Choroid plexus epithelial cell (primary cell): ENCODE measurements at regions not wholly inside any gene's neighbourhood (a gene's known extent, or its start where the extent isn't known, plus 50 kb on each side); places are given as distances from the start of the nearest gene placed in this dataset.

ENCODE experiments used
- DNase-seq: peaks from one replicate; pipeline ENCODE4 v3.0.0-alpha.2; 2010; ENCODE audit warnings: low read depth
- H3K4me3 ChIP-seq: 2 replicates; pipeline ENCODE4 v1.5.1; 2011; ENCODE audit warnings: low read depth, mild to moderate bottlenecking, control low read depth, low read length, moderate library complexity
- TF ChIP-seq, protein P1 (sequence below): conservative IDR thresholded peaks from 2 replicates; pipeline ENCODE4 v1.5.1; 2011; ENCODE audit warnings: low read depth, mild to moderate bottlenecking, control low read depth, inconsistent platforms, low read length, moderate library complexity

DNA sequence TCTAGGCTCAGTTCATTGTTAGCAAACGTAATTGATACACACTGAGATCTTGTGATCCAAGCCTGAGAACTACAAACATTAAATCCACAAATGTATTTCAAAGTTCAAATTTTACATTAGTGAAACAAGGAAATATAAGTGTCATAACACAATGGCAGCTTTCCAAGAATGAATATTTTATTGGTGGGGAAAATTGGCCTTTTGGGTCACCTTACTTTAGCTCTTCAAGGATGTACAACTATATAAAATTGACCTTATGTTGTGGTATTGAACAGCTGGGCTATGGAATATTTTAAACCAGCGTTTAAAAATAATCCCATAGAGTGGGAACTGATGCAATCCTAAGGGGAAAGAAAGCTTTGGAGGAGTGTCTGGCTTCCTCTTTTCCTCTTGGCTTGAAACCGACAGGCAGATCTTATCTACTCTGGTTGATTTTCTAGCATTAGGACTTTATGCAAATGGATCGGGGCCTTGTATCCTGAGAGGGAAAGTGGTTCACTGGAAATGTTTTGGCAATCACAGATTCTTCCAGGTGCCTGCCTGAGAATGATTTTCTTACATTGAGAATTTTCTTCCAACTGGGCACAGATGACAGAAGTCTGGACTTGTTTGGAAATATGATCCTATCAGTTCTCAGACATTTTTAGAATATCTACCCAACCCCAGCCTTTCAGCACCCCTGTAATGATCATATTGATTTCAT, 184.8 kb upstream of the ECI2 start:
- TF ChIP-seq, protein P1, sequence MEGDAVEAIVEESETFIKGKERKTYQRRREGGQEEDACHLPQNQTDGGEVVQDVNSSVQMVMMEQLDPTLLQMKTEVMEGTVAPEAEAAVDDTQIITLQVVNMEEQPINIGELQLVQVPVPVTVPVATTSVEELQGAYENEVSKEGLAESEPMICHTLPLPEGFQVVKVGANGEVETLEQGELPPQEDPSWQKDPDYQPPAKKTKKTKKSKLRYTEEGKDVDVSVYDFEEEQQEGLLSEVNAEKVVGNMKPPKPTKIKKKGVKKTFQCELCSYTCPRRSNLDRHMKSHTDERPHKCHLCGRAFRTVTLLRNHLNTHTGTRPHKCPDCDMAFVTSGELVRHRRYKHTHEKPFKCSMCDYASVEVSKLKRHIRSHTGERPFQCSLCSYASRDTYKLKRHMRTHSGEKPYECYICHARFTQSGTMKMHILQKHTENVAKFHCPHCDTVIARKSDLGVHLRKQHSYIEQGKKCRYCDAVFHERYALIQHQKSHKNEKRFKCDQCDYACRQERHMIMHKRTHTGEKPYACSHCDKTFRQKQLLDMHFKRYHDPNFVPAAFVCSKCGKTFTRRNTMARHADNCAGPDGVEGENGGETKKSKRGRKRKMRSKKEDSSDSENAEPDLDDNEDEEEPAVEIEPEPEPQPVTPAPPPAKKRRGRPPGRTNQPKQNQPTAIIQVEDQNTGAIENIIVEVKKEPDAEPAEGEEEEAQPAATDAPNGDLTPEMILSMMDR = no peak
- no peak overlapping the region for H3K4me3 ChIP-seq
- DNase-seq = peak; percentile 64

DNA sequence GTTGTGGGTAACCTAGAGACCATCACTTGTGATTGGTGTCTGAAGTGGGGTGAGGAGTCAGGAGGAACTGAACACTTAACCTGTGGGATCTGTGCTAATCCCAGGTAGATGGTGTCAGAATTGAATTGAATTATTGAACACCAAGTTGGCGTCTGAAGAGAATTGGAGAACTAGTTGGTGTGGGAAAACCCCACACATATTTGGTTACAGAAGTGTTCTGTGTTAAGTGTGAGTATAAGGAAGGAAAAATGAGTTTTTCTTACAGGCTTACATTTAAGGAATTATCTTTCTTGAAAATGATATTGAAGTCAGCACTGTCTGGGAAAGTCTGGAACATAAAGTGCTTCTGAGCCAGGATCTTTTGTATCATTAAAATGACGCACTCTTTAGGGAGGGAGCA, 182.9 kb upstream of the ECI2 start:
- DNase-seq = no peak
- TF ChIP-seq, protein P1 = no peak
- no peak overlapping the region for H3K4me3 ChIP-seq

DNA sequence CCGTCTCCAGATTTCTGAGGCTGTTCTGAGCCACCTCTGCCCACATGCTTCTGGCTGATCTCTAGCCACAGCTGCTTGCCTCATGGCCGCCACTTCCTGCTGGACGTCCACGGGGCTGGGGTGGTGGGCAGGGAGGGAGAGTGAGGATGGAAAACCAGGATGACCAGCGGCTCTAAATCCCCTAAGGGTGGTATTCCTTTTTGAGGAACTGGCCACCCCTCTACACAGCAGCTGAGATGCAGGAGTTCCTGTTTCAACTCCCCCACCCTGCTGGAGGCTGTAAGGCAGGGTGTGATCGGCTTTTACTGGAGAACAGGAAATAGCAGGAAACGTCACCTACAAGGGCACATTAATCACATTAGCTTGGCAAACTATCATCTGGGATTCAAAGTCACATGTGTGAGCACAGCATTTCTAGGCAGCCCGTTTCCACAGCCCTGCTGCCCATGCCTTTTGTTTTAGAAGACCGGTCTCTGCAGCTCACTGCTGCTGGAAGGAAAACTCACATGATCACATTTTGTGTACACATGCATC, 181.6 kb upstream of the ECI2 start:
- peak; percentile 65 for DNase-seq
- TF ChIP-seq, protein P1 = no peak
- H3K4me3 ChIP-seq = no peak overlapping the region

DNA sequence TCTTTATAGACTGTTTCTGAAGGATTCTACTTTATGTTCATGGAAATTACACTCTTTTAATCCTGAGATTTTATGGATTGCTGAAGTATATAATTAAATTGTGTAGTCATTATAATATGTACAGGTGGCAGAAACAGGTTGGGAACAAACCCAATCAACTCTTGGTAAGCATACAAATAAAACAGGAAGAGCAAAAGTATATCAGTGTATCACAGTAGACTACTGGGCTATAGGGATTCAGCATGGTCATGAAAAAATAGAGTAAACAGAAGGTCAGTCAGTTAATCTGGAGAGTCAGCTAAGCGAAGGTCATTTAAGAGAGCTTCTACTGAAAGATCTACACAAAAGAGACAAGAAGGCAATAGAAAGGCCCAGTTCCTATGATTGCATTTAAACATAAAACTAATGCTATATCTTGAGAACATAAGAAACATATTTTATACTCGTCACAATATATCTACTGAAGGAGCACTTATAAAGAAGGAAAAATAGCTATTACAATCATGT, 178.9 kb upstream of the ECI2 start:
- TF ChIP-seq, protein P1 = no peak
- DNase-seq = no peak
- no peak overlapping the region for H3K4me3 ChIP-seq

DNA sequence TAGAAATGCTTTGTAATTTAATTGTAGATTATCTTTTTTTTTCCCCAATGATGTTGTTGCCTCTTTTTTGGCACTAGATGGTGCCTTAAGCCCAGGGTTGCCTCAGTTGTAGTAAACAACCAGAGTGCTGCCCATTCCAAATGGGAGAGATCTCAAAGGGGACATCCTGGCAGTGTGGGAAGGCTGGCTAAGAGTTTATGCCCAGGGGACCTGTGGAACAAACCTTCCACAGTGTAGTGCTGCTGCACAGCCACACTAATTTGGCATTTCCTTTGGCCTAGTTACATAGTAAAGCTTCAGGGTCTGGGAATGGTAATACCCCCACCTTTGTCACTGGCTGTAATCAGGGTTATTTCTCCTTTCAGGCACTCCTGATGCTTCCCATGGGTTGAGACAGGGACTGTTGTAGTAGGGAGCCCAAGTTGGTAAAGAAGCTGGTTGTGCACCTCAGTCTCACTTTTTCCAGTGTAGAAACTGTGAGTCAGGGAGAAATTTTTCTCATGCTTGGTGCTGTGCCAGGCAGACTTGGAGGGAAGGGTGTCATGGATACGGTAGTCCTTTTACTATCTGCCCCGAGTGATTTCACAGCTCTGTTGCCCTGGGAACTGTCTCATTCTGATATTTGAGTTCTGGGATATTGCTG, 177.8 kb upstream of the ECI2 start:
- peak; percentile 96 for DNase-seq
- TF ChIP-seq, protein P1 = peak; percentile 71
- H3K4me3 ChIP-seq = no peak overlapping the region

DNA sequence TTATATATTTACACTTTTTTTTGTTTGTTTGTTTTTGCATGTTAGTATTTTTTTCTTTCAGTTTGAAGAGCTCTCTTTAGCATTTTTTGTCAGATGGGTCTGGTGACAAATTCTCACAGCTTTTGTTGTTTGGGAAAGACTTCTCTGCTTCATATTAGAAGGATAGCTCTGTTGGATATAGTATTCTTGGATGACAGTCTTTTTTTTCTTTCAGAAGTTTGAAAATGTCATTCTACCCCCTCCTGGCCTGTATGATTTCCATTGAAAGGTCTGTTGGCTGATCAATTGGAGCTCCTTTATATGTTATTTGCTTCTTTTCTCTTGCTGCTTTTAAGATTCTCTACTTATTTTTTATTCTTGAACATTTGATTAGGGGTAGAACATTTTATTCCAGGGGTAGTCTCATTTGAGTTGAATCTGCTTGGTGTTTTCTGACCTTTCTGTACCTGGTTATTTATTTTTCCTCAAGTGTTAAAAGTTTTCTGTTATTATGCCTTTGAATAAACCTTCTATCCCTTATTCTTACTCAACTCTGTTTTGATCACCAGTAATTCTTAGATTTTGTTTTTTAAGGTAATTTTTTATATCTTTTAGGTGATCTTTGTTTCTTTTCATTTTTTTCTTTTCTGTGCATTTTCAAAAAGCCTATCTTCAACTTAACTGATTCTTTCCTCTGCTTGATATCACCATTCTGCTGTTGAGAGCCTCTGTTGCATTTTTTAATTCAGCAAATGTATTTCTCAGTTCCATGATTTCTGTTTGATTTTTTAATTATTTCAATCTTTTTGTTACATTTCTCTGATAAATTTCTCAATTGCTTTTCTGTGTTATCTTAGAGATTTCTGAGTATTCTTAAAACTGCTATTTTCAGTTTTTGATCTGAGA, 176.8 kb upstream of the ECI2 start:
- DNase-seq = no peak
- TF ChIP-seq, protein P1 = no peak
- H3K4me3 ChIP-seq = no peak overlapping the region
